ENCODE measurements at regions not wholly inside any gene's neighbourhood (a gene's known extent, or its start where the extent isn't known, plus 50 kb on each side); places are given as distances from the start of the nearest gene placed in this dataset.

GRCh38 chr3:124292329-124292728 lies 300.4 kb upstream of the ROPN1 start:
- peaks cover 62% of the 10 kb centered on the region for H3K27me3 ChIP-seq (ENCODE audit: insufficient read depth, low read length)
- H2AFZ ChIP-seq (ENCODE audit: low read length) = no peak overlapping the region
- DNase-seq (ENCODE audit: insufficient read length, low spot score, missing footprints) = no peak
- no peak overlapping the region for H3K4me3 ChIP-seq (ENCODE audit: insufficient read depth, low read length)
- TF ChIP-seq, protein P1, sequence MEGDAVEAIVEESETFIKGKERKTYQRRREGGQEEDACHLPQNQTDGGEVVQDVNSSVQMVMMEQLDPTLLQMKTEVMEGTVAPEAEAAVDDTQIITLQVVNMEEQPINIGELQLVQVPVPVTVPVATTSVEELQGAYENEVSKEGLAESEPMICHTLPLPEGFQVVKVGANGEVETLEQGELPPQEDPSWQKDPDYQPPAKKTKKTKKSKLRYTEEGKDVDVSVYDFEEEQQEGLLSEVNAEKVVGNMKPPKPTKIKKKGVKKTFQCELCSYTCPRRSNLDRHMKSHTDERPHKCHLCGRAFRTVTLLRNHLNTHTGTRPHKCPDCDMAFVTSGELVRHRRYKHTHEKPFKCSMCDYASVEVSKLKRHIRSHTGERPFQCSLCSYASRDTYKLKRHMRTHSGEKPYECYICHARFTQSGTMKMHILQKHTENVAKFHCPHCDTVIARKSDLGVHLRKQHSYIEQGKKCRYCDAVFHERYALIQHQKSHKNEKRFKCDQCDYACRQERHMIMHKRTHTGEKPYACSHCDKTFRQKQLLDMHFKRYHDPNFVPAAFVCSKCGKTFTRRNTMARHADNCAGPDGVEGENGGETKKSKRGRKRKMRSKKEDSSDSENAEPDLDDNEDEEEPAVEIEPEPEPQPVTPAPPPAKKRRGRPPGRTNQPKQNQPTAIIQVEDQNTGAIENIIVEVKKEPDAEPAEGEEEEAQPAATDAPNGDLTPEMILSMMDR (IDR thresholded peaks at IDR 0.05; ENCODE audit: extremely low read depth, low read depth, low read length) = no peak
- H3K79me2 ChIP-seq (ENCODE audit: insufficient read depth, low read length) = no peaks in the 10 kb centered on the region
- no peaks in the 10 kb centered on the region for H3K9me3 ChIP-seq (ENCODE audit: low read depth, low read length)
- H3K4me1 ChIP-seq (ENCODE audit: insufficient read depth, low read length) = no peaks in the 10 kb centered on the region
- no peaks in the 10 kb centered on the region for H3K36me3 ChIP-seq (ENCODE audit: insufficient read depth, low read length)
- no peaks in the 10 kb centered on the region for H4K20me1 ChIP-seq (ENCODE audit: insufficient read depth, low read length)
- no peak overlapping the region for H3K4me2 ChIP-seq (ENCODE audit: insufficient read depth, low read length)
- no peak overlapping the region for H3K27ac ChIP-seq (ENCODE audit: low read depth, low read length)

GRCh38 chr3:124293584-124293983 lies 301.7 kb upstream of the ROPN1 start:
- TF ChIP-seq, protein P1 (IDR thresholded peaks at IDR 0.05; ENCODE audit: extremely low read depth, low read depth, low read length) = no peak
- Histone ChIP-seq H3K36me3 (ENCODE audit: insufficient read depth, low read length) (no peaks in the 10 kb centered on the region), H3K27me3 (ENCODE audit: insufficient read depth, low read length) (peaks cover 68% of the 10 kb centered on the region), H3K4me1 (ENCODE audit: insufficient read depth, low read length) (no peaks in the 10 kb centered on the region), H3K9me3 (ENCODE audit: low read depth, low read length) (no peaks in the 10 kb centered on the region), H3K27ac (ENCODE audit: low read depth, low read length) (no peak overlapping the region), H3K79me2 (ENCODE audit: insufficient read depth, low read length) (no peaks in the 10 kb centered on the region), H3K4me3 (ENCODE audit: insufficient read depth, low read length) (no peak overlapping the region), H4K20me1 (ENCODE audit: insufficient read depth, low read length) (no peaks in the 10 kb centered on the region), H2AFZ (ENCODE audit: low read length) (no peak overlapping the region), H3K4me2 (ENCODE audit: insufficient read depth, low read length) (no peak overlapping the region)
- no peak for DNase-seq (ENCODE audit: insufficient read length, low spot score, missing footprints)

- Histone ChIP-seq H4K20me1 (ENCODE audit: insufficient read depth, low read length) (no peaks in the 10 kb centered on the region), H3K79me2 (ENCODE audit: insufficient read depth, low read length) (no peaks in the 10 kb centered on the region), H3K27ac (ENCODE audit: low read depth, low read length) (no peak overlapping the region), H3K4me2 (ENCODE audit: insufficient read depth, low read length) (no peak overlapping the region), H3K9me3 (ENCODE audit: low read depth, low read length) (no peaks in the 10 kb centered on the region), H2AFZ (ENCODE audit: low read length) (no peak overlapping the region), H3K36me3 (ENCODE audit: insufficient read depth, low read length) (no peaks in the 10 kb centered on the region), H3K4me1 (ENCODE audit: insufficient read depth, low read length) (peaks cover 3% of the 10 kb centered on the region), H3K27me3 (ENCODE audit: insufficient read depth, low read length) (peaks cover 78% of the 10 kb centered on the region), H3K4me3 (ENCODE audit: insufficient read depth, low read length) (no peak overlapping the region)
- TF ChIP-seq, protein P1 (IDR thresholded peaks at IDR 0.05; ENCODE audit: extremely low read depth, low read depth, low read length) = no peak
- no peak for DNase-seq (ENCODE audit: insufficient read length, low spot score, missing footprints)
Measured at GRCh38 chr3:124295362-124295761, 303.4 kb upstream of the ROPN1 start.

GRCh38 chr3:124296406-124296805 lies 304.5 kb upstream of the ROPN1 start:
- Histone ChIP-seq H2AFZ (ENCODE audit: low read length) (no peak overlapping the region), H3K9me3 (ENCODE audit: low read depth, low read length) (no peaks in the 10 kb centered on the region), H3K4me1 (ENCODE audit: insufficient read depth, low read length) (peaks cover 3% of the 10 kb centered on the region), H3K27ac (ENCODE audit: low read depth, low read length) (no peak overlapping the region), H3K4me3 (ENCODE audit: insufficient read depth, low read length) (no peak overlapping the region), H3K79me2 (ENCODE audit: insufficient read depth, low read length) (no peaks in the 10 kb centered on the region), H3K4me2 (ENCODE audit: insufficient read depth, low read length) (no peak overlapping the region), H4K20me1 (ENCODE audit: insufficient read depth, low read length) (no peaks in the 10 kb centered on the region), H3K27me3 (ENCODE audit: insufficient read depth, low read length) (peaks cover 78% of the 10 kb centered on the region), H3K36me3 (ENCODE audit: insufficient read depth, low read length) (no peaks in the 10 kb centered on the region)
- TF ChIP-seq, protein P1 (IDR thresholded peaks at IDR 0.05; ENCODE audit: extremely low read depth, low read depth, low read length) = no peak
- no peak for DNase-seq (ENCODE audit: insufficient read length, low spot score, missing footprints)
